HEK293 (cell line): ENCODE measurements at regions not wholly inside any gene's neighbourhood (a gene's known extent, or its start where the extent isn't known, plus 50 kb on each side); places are given as distances from the start of the nearest gene placed in this dataset.
A peak's percentile ranks its signal among the peaks of the same experiment; 100 is the strongest.

Experiments used
- GLIS1 ChIP-seq: fragments of 450-650 bp; formaldehyde crosslinking; IDR thresholded peaks from 2 replicates; pipeline ENCODE4 v1.5.1; 2016; ENCODE audit warnings: missing biosample characterization, missing genetic modification characterization
- GLIS2 ChIP-seq: fragments of 450-650 bp; formaldehyde crosslinking; IDR thresholded peaks from 2 replicates; pipeline ENCODE4 v1.5.1; 2016; ENCODE audit warnings: missing biosample characterization, missing genetic modification characterization
- KLF8 ChIP-seq: fragments of 450-650 bp; formaldehyde crosslinking; IDR thresholded peaks from 2 replicates; pipeline ENCODE4 v1.5.1; 2016; ENCODE audit warnings: missing biosample characterization, missing genetic modification characterization
- SCRT2 ChIP-seq: fragments of 450-650 bp; formaldehyde crosslinking; IDR thresholded peaks from 2 replicates; pipeline ENCODE4 v1.5.1; 2016; ENCODE audit warnings: missing biosample characterization, missing genetic modification characterization
- SP7 ChIP-seq: fragments of 450-650 bp; formaldehyde crosslinking; IDR thresholded peaks from 2 replicates; pipeline ENCODE4 v1.5.1; 2016; ENCODE audit warnings: missing biosample characterization, missing genetic modification characterization
- WT1 ChIP-seq: fragments of 450-650 bp; formaldehyde crosslinking; IDR thresholded peaks from 2 replicates; pipeline ENCODE4 v1.5.1; 2016; ENCODE audit warnings: missing biosample characterization, missing genetic modification characterization
- ZBTB8A ChIP-seq: fragments of 450-650 bp; formaldehyde crosslinking; IDR thresholded peaks from 2 replicates; pipeline ENCODE4 v1.5.1; 2016; ENCODE audit warnings: missing biosample characterization, missing genetic modification characterization
- ZEB2 ChIP-seq: fragments of 450-650 bp; formaldehyde crosslinking; IDR thresholded peaks from 2 replicates; pipeline ENCODE4 v1.5.1; 2016; ENCODE audit warnings: missing biosample characterization, missing genetic modification characterization
- ZNF155 ChIP-seq: fragments of 450-650 bp; formaldehyde crosslinking; IDR thresholded peaks from 2 replicates; pipeline ENCODE4 v1.5.1; 2016; ENCODE audit warnings: missing biosample characterization, missing genetic modification characterization
- ZNF157 ChIP-seq: fragments of 450-650 bp; formaldehyde crosslinking; IDR thresholded peaks from 2 replicates; pipeline ENCODE4 v1.5.1; 2016; ENCODE audit warnings: missing biosample characterization, missing genetic modification characterization
- ZNF169 ChIP-seq: fragments of 450-650 bp; formaldehyde crosslinking; IDR thresholded peaks from 2 replicates; pipeline ENCODE4 v1.5.1; 2016; ENCODE audit warnings: missing biosample characterization, missing genetic modification characterization
- ZNF2 ChIP-seq: fragments of 450-650 bp; formaldehyde crosslinking; IDR thresholded peaks from 2 replicates; pipeline ENCODE4 v1.5.1; 2016; ENCODE audit warnings: missing biosample characterization, missing genetic modification characterization
- ZNF202 ChIP-seq: fragments of 450-650 bp; formaldehyde crosslinking; IDR thresholded peaks from 2 replicates; pipeline ENCODE4 v1.5.1; 2016; ENCODE audit warnings: missing biosample characterization, missing genetic modification characterization, borderline replicate concordance
- ZNF23 ChIP-seq: fragments of 450-650 bp; formaldehyde crosslinking; IDR thresholded peaks from 2 replicates; pipeline ENCODE4 v1.5.1; 2016; ENCODE audit warnings: missing biosample characterization, missing genetic modification characterization, borderline replicate concordance
- ZNF24 ChIP-seq: fragments of 450-650 bp; formaldehyde crosslinking; IDR thresholded peaks from 2 replicates; pipeline ENCODE4 v1.5.1; 2016; ENCODE audit warnings: missing biosample characterization, missing genetic modification characterization
- ZNF416 ChIP-seq: fragments of 450-650 bp; formaldehyde crosslinking; IDR thresholded peaks from 2 replicates; pipeline ENCODE4 v1.5.1; 2016; ENCODE audit warnings: missing biosample characterization, missing genetic modification characterization
- ZNF521 ChIP-seq: fragments of 450-650 bp; formaldehyde crosslinking; IDR thresholded peaks from 2 replicates; pipeline ENCODE4 v1.5.1; 2017; ENCODE audit warnings: missing biosample characterization, mild to moderate bottlenecking, missing genetic modification characterization
- ZNF558 ChIP-seq: fragments of 450-650 bp; formaldehyde crosslinking; IDR thresholded peaks from 2 replicates; pipeline ENCODE4 v1.5.1; 2016; ENCODE audit warnings: missing biosample characterization, missing genetic modification characterization
- ZNF596 ChIP-seq: fragments of 450-650 bp; IDR thresholded peaks from 2 replicates; pipeline ENCODE4 v1.5.0; 2018; ENCODE audit warnings: missing biosample characterization, mild to moderate bottlenecking, missing genetic modification characterization, moderate library complexity
- ZNF600 ChIP-seq: fragments of 450-650 bp; formaldehyde crosslinking; IDR thresholded peaks from 2 replicates; pipeline ENCODE4 v1.5.1; 2016; ENCODE audit warnings: missing biosample characterization, missing genetic modification characterization
- ZNF610 ChIP-seq: fragments of 450-650 bp; formaldehyde crosslinking; IDR thresholded peaks from 2 replicates; pipeline ENCODE4 v1.5.1; 2016; ENCODE audit warnings: missing biosample characterization, missing genetic modification characterization, borderline replicate concordance
- ZNF660 ChIP-seq: fragments of 450-650 bp; IDR thresholded peaks from 2 replicates; pipeline ENCODE4 v1.5.1; 2018; ENCODE audit warnings: missing biosample characterization, mild to moderate bottlenecking, missing genetic modification characterization
- ZNF837 ChIP-seq: fragments of 450-650 bp; formaldehyde crosslinking; IDR thresholded peaks from 2 replicates; pipeline ENCODE4 v1.5.1; 2016; ENCODE audit warnings: missing biosample characterization, missing genetic modification characterization
- ZSCAN23 ChIP-seq: fragments of 450-650 bp; formaldehyde crosslinking; IDR thresholded peaks from 2 replicates; pipeline ENCODE4 v1.5.1; 2016; ENCODE audit warnings: missing biosample characterization, missing genetic modification characterization
- TF ChIP-seq, protein P1 (sequence below): fragments of 450-650 bp; formaldehyde crosslinking; IDR thresholded peaks from 2 replicates; pipeline ENCODE4 v1.5.1; 2016; ENCODE audit warnings: missing biosample characterization, missing genetic modification characterization
- TF ChIP-seq, protein P2 (sequence below): fragments of 450-650 bp; formaldehyde crosslinking; IDR thresholded peaks from 2 replicates; pipeline ENCODE4 v1.5.1; 2016; ENCODE audit warnings: missing biosample characterization, missing genetic modification characterization
- TF ChIP-seq, protein P3 (sequence below): fragments of 450-650 bp; formaldehyde crosslinking; IDR thresholded peaks from 2 replicates; pipeline ENCODE4 v1.5.1; 2016; ENCODE audit warnings: missing biosample characterization, missing genetic modification characterization
- TF ChIP-seq, protein P4 (sequence below): fragments of 450-650 bp; formaldehyde crosslinking; IDR thresholded peaks from 2 replicates; pipeline ENCODE4 v1.5.1; 2017; ENCODE audit warnings: missing biosample characterization, missing genetic modification characterization
- TF ChIP-seq, protein P5 (sequence below): fragments of 450-650 bp; formaldehyde crosslinking; IDR thresholded peaks from 2 replicates; pipeline ENCODE4 v1.5.1; 2016; ENCODE audit warnings: missing biosample characterization, missing genetic modification characterization
- TF ChIP-seq, protein P6 (sequence below): fragments of 450-650 bp; IDR thresholded peaks from 2 replicates; pipeline ENCODE4 v1.5.1; 2018; ENCODE audit warnings: missing biosample characterization, missing genetic modification characterization

DNA sequence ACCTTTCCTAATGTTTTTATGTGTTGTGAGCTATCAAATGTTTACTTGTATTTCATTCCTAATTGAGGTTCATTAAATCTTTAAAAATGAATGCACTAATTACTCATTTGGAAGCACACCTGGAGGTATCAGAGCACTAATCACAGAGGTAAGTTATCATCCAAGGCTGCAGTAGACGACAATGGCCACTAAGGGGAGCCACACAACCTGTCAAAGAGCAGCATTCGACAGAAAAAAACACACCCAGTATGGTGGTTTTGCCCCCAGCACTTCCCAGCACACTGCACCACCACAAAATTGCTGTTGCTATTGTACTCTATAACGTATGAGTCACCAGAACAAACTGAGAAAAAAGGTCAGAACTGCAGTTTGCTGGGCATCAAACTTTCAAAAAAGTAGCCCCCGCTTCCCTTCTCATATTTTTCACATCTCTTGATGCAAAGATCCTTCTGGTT is 205.9 kb upstream of the IGF1R start (continued):
- TF ChIP-seq, protein P1, sequence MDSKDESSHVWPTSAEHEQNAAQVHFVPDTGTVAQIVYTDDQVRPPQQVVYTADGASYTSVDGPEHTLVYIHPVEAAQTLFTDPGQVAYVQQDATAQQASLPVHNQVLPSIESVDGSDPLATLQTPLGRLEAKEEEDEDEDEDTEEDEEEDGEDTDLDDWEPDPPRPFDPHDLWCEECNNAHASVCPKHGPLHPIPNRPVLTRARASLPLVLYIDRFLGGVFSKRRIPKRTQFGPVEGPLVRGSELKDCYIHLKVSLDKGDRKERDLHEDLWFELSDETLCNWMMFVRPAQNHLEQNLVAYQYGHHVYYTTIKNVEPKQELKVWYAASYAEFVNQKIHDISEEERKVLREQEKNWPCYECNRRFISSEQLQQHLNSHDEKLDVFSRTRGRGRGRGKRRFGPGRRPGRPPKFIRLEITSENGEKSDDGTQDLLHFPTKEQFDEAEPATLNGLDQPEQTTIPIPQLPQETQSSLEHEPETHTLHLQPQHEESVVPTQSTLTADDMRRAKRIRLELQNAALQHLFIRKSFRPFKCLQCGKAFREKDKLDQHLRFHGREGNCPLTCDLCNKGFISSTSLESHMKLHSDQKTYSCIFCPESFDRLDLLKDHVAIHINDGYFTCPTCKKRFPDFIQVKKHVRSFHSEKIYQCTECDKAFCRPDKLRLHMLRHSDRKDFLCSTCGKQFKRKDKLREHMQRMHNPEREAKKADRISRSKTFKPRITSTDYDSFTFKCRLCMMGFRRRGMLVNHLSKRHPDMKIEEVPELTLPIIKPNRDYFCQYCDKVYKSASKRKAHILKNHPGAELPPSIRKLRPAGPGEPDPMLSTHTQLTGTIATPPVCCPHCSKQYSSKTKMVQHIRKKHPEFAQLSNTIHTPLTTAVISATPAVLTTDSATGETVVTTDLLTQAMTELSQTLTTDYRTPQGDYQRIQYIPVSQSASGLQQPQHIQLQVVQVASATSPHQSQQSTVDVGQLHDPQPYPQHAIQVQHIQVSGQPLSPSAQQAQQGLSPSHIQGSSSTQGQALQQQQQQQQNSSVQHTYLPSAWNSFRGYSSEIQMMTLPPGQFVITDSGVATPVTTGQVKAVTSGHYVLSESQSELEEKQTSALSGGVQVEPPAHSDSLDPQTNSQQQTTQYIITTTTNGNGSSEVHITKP (tag by site-specific recombination), result peak; percentile 90
- TF ChIP-seq SP7 (tag by site-specific recombination), result peak; percentile 43; the same call in 1 of the 2 replicates
- TF ChIP-seq ZNF24 (tag by site-specific recombination), result peak; percentile 71
- TF ChIP-seq, protein P2, sequence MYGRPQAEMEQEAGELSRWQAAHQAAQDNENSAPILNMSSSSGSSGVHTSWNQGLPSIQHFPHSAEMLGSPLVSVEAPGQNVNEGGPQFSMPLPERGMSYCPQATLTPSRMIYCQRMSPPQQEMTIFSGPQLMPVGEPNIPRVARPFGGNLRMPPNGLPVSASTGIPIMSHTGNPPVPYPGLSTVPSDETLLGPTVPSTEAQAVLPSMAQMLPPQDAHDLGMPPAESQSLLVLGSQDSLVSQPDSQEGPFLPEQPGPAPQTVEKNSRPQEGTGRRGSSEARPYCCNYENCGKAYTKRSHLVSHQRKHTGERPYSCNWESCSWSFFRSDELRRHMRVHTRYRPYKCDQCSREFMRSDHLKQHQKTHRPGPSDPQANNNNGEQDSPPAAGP (tag by site-specific recombination), result 0 out of 2 replicates have a peak, but pooled peaks have one; percentile 26
- no peak for TF ChIP-seq ZNF23 (tag by site-specific recombination)
- peak; percentile 44; the same call in 1 of the 2 replicates for TF ChIP-seq KLF8 (tag by site-specific recombination)
- TF ChIP-seq ZNF157, result no peak
- peak; percentile 39 for TF ChIP-seq GLIS1 (tag by site-specific recombination)
- TF ChIP-seq ZNF660 (tag by site-specific recombination), result peak; percentile 82
- TF ChIP-seq, protein P3, sequence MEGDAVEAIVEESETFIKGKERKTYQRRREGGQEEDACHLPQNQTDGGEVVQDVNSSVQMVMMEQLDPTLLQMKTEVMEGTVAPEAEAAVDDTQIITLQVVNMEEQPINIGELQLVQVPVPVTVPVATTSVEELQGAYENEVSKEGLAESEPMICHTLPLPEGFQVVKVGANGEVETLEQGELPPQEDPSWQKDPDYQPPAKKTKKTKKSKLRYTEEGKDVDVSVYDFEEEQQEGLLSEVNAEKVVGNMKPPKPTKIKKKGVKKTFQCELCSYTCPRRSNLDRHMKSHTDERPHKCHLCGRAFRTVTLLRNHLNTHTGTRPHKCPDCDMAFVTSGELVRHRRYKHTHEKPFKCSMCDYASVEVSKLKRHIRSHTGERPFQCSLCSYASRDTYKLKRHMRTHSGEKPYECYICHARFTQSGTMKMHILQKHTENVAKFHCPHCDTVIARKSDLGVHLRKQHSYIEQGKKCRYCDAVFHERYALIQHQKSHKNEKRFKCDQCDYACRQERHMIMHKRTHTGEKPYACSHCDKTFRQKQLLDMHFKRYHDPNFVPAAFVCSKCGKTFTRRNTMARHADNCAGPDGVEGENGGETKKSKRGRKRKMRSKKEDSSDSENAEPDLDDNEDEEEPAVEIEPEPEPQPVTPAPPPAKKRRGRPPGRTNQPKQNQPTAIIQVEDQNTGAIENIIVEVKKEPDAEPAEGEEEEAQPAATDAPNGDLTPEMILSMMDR (tag by site-specific recombination), result peak; percentile 72
- TF ChIP-seq ZEB2 (tag by site-specific recombination), result peak; percentile 81
- no peak for TF ChIP-seq ZNF155 (tag by site-specific recombination)
- TF ChIP-seq ZNF202 (tag by site-specific recombination), result no peak
- TF ChIP-seq SCRT2 (tag by site-specific recombination), result peak; percentile 77; the same call in 1 of the 2 replicates
- TF ChIP-seq ZNF558 (tag by site-specific recombination), result no peak
- TF ChIP-seq, protein P4, sequence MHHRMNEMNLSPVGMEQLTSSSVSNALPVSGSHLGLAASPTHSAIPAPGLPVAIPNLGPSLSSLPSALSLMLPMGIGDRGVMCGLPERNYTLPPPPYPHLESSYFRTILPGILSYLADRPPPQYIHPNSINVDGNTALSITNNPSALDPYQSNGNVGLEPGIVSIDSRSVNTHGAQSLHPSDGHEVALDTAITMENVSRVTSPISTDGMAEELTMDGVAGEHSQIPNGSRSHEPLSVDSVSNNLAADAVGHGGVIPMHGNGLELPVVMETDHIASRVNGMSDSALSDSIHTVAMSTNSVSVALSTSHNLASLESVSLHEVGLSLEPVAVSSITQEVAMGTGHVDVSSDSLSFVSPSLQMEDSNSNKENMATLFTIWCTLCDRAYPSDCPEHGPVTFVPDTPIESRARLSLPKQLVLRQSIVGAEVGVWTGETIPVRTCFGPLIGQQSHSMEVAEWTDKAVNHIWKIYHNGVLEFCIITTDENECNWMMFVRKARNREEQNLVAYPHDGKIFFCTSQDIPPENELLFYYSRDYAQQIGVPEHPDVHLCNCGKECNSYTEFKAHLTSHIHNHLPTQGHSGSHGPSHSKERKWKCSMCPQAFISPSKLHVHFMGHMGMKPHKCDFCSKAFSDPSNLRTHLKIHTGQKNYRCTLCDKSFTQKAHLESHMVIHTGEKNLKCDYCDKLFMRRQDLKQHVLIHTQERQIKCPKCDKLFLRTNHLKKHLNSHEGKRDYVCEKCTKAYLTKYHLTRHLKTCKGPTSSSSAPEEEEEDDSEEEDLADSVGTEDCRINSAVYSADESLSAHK (tag by site-specific recombination), result no peak
- no peak for TF ChIP-seq ZNF837 (tag by site-specific recombination)
- TF ChIP-seq ZNF416 (tag by site-specific recombination), result no peak
- TF ChIP-seq ZNF169, result no peak
- TF ChIP-seq, protein P5, sequence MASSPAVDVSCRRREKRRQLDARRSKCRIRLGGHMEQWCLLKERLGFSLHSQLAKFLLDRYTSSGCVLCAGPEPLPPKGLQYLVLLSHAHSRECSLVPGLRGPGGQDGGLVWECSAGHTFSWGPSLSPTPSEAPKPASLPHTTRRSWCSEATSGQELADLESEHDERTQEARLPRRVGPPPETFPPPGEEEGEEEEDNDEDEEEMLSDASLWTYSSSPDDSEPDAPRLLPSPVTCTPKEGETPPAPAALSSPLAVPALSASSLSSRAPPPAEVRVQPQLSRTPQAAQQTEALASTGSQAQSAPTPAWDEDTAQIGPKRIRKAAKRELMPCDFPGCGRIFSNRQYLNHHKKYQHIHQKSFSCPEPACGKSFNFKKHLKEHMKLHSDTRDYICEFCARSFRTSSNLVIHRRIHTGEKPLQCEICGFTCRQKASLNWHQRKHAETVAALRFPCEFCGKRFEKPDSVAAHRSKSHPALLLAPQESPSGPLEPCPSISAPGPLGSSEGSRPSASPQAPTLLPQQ (tag by site-specific recombination), result peak; percentile 29; the same call in 1 of the 2 replicates
- no peak for TF ChIP-seq ZNF521
- TF ChIP-seq WT1 (tag by site-specific recombination), result peak; percentile 24; the same call in 1 of the 2 replicates
- TF ChIP-seq ZSCAN23 (tag by site-specific recombination), result no peak
- TF ChIP-seq ZNF600 (tag by site-specific recombination), result peak; percentile 58; the same call in 1 of the 2 replicates
- no peak for TF ChIP-seq ZNF596 (tag by site-specific recombination)
- TF ChIP-seq, protein P6, sequence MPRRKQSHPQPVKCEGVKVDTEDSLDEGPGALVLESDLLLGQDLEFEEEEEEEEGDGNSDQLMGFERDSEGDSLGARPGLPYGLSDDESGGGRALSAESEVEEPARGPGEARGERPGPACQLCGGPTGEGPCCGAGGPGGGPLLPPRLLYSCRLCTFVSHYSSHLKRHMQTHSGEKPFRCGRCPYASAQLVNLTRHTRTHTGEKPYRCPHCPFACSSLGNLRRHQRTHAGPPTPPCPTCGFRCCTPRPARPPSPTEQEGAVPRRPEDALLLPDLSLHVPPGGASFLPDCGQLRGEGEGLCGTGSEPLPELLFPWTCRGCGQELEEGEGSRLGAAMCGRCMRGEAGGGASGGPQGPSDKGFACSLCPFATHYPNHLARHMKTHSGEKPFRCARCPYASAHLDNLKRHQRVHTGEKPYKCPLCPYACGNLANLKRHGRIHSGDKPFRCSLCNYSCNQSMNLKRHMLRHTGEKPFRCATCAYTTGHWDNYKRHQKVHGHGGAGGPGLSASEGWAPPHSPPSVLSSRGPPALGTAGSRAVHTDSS (tag by site-specific recombination), result no peak
- no peak for TF ChIP-seq ZNF610 (tag by site-specific recombination)
- 0 out of 2 replicates have a peak, but pooled peaks have one; percentile 12 for TF ChIP-seq ZBTB8A
- TF ChIP-seq GLIS2, result peak; percentile 43; the same call in 1 of the 2 replicates
- TF ChIP-seq ZNF2 (tag by site-specific recombination), result peak; percentile 79
